ENCODE measurements at regions not wholly inside any gene's neighbourhood (a gene's known extent, or its start where the extent isn't known, plus 50 kb on each side); places are given as distances from the start of the nearest gene placed in this dataset.

GRCh38 chr2:175362331-175362730, 180.8 kb upstream of the ATP5MC3 start:
- no peak for TF ChIP-seq POLR2A (IDR thresholded peaks at IDR 0.05; ENCODE audit: low read length)
- no peak for TF ChIP-seq GATA1 (IDR thresholded peaks at IDR 0.05; ENCODE audit: low read depth, low read length)
